IPS-20b (cell line): ENCODE measurements at regions not wholly inside any gene's neighbourhood (a gene's known extent, or its start where the extent isn't known, plus 50 kb on each side); places are given as distances from the start of the nearest gene placed in this dataset.
"Not testable (repeated sequence)": the region's sequence is repeated elsewhere in the genome, so short reads cannot be mapped to it uniquely, and the experiment has no call there.

Source experiments
- H3K27ac ChIP-seq: one replicate; pipeline ENCODE4 v1.5.1; 2013; ENCODE audit warnings: low read length
- H3K27me3 ChIP-seq: 2 replicates; pipeline ENCODE4 v1.6.1; 2013; ENCODE audit warnings: mild to moderate bottlenecking, low read length, inconsistent platforms; ENCODE audit not compliant: insufficient read depth
- H3K36me3 ChIP-seq: 2 replicates; pipeline ENCODE4 v1.6.1; 2013; ENCODE audit warnings: low read depth, mild to moderate bottlenecking, inconsistent platforms, low read length, moderate library complexity; ENCODE audit not compliant: insufficient read depth
- H3K4me1 ChIP-seq: 2 replicates; pipeline ENCODE4 v1.6.1; 2013; ENCODE audit warnings: mild to moderate bottlenecking, control low read depth, inconsistent platforms, low read length, moderate library complexity; ENCODE audit not compliant: insufficient read depth
- H3K4me3 ChIP-seq: 2 replicates; pipeline ENCODE4 v1.5.1; 2013; ENCODE audit warnings: mild to moderate bottlenecking, low read length, inconsistent platforms
- H3K9ac ChIP-seq: 2 replicates; pipeline ENCODE4 v1.6.1; 2013; ENCODE audit warnings: low read depth, mild to moderate bottlenecking, inconsistent platforms, low read length, moderate library complexity
- H3K9me3 ChIP-seq: 2 replicates; pipeline ENCODE4 v1.6.1; 2013; ENCODE audit warnings: mild to moderate bottlenecking, low read depth, low read length, inconsistent platforms; ENCODE audit not compliant: insufficient read depth

GRCh38 chrX:67004451-67004850, 365.6 kb upstream of the EDA2R start:
- H3K4me3 ChIP-seq = no peak overlapping the region
- H3K4me1 ChIP-seq = no peaks in the 10 kb centered on the region
- H3K27me3 ChIP-seq = no peaks in the 10 kb centered on the region

GRCh38 chrX:66994729-66995128, 355.9 kb upstream of the EDA2R start:
- no peaks in the 10 kb centered on the region for H3K27me3 ChIP-seq
- no peak overlapping the region for H3K27ac ChIP-seq
- H3K9me3 ChIP-seq = no peaks in the 10 kb centered on the region; the same call in 1 of the 2 replicates
- H3K9ac ChIP-seq = no peak overlapping the region
- no peaks in the 10 kb centered on the region for H3K36me3 ChIP-seq
- no peak overlapping the region for H3K4me3 ChIP-seq
- H3K4me1 ChIP-seq = no peaks in the 10 kb centered on the region

More at GRCh38 chrX:67004451-67004850, 365.6 kb upstream of the EDA2R start:
- no peaks in the 10 kb centered on the region for H3K9me3 ChIP-seq
- no peaks in the 10 kb centered on the region for H3K36me3 ChIP-seq
- H3K27ac ChIP-seq = no peak overlapping the region
- no peak overlapping the region for H3K9ac ChIP-seq

- not testable (repeated sequence) for H3K27me3 ChIP-seq, H3K9ac ChIP-seq, H3K27ac ChIP-seq, H3K4me1 ChIP-seq, H3K9me3 ChIP-seq, H3K36me3 ChIP-seq, H3K4me3 ChIP-seq
Observed at GRCh38 chrX:66992077-66992476, 353.2 kb upstream of the EDA2R start.

DNA sequence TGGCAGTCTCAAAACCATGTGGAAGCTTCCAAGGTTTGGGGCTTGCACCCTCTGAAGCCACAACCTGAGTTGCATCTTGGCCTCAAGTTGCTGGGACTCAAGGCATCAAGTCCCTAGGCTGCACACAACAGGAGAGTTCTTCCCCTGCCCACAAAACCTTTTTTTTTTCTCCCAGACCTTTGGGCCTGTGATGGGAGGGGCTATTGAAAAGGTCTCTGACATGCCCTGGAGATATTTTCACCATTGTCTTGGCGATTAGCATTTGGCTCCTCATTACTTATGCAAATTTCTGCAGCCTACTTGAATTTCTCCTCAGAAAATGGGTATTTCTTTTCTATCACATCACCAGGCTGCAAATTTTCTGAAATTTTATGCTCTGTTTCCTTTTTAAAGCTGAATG, 349.5 kb upstream of the EDA2R start:
- Histone ChIP-seq H3K9me3 (no peaks in the 10 kb centered on the region; the same call in 1 of the 2 replicates), H3K27ac (no peak overlapping the region), H3K36me3 (no peaks in the 10 kb centered on the region), H3K27me3 (no peaks in the 10 kb centered on the region), H3K9ac (no peak overlapping the region), H3K4me3 (no peak overlapping the region), H3K4me1 (no peaks in the 10 kb centered on the region)

DNA sequence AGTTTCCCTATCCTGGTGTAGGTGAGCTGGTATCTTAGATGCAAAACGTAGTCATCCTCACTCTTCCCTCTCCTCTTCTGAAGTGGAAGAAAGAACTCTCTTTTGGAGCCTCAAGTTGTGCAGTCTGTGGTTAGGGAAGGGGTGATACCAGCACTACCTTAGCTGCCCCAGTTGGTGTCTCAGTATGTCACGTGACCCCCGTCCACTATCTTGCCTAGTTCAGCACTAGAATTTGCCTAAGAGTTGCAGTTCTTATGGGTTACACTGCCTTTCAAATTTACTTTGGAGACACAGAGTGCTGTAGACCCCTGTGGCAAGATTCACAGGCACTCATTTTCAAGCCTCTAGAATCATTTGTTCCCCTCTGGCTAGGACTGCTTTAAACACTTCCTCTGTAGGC, 322.8 kb upstream of the EDA2R start:
- Histone ChIP-seq H3K36me3 (no peaks in the 10 kb centered on the region), H3K9ac (no peak overlapping the region), H3K9me3 (no peaks in the 10 kb centered on the region), H3K27me3 (no peaks in the 10 kb centered on the region), H3K4me1 (no peaks in the 10 kb centered on the region), H3K27ac (no peak overlapping the region), H3K4me3 (no peak overlapping the region)

DNA sequence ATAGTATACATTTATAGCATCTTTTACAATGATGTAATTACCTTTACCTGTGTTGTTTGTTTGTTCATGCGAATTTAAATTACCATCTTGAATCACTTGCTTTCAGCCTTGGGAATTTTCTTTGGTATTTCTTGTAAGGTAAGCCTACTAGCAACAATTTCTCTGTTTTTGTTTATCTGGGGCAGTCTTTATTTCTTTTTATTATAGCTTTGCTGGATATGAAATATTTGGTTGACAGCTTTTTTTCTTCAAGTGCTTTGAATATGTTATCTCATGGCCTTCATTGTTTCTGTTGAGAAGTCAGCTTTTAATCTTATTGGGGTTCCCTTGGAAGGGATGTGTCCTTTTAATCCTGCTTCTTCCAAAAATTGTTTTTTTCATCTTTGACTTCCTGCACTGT, 292.8 kb upstream of the EDA2R start:
- no peaks in the 10 kb centered on the region for H3K4me1 ChIP-seq
- no peak overlapping the region for H3K9ac ChIP-seq
- no peaks in the 10 kb centered on the region for H3K36me3 ChIP-seq
- H3K27ac ChIP-seq = no peak overlapping the region
- H3K9me3 ChIP-seq = no peaks in the 10 kb centered on the region
- H3K4me3 ChIP-seq = no peak overlapping the region
- H3K27me3 ChIP-seq = no peaks in the 10 kb centered on the region

DNA sequence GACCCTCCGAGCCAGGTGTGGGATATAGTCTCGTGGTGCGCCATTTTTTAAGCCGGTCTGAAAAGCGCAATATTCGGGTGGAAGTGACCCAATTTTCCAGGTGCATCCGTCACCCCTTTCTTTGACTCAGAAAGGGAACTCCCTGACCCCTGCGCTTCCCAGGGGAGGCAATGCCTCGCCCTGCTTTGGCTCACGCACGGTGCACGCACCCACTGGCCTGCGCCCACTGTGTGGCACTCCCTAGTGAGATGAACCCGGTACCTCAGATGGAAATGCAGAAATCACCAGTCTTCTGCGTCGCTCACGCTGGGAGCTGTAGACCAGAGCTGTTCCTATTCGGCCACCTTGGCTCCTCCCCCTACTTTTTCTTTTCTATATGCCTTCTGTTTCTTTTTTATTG, 291.6 kb upstream of the EDA2R start:
- not testable (repeated sequence) for H3K36me3 ChIP-seq, H3K27me3 ChIP-seq, H3K9ac ChIP-seq, H3K4me1 ChIP-seq, H3K4me3 ChIP-seq, H3K9me3 ChIP-seq, H3K27ac ChIP-seq

DNA sequence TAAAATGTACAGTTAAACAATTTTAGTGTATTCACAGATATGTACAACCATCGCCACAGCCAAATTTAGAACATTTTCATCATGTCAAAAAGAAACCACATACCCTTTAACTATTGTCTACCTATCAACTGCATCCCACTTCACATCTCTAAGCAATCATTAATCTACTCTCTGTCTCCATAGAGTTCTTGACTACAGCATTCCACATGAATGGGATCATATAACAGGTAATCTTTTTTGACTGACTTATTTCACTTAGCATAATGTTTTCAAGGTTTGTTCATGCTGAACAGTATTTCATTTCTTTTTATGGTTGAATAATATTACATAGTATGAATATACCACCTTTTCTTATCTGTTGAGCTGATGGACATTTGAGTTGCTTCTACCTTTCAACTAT, 281.4 kb upstream of the EDA2R start:
- Histone ChIP-seq H3K27me3 (no peaks in the 10 kb centered on the region), H3K9me3 (no peaks in the 10 kb centered on the region), H3K36me3 (no peaks in the 10 kb centered on the region), H3K4me1 (no peaks in the 10 kb centered on the region), H3K4me3 (no peak overlapping the region), H3K9ac (no peak overlapping the region), H3K27ac (no peak overlapping the region)

GRCh38 chrX:66919280-66919832, 280.5 kb upstream of the EDA2R start:
- Histone ChIP-seq H3K27me3 (no peaks in the 10 kb centered on the region), H3K36me3 (no peaks in the 10 kb centered on the region), H3K9ac (no peak overlapping the region), H3K27ac (no peak overlapping the region), H3K4me3 (no peak overlapping the region), H3K4me1 (no peaks in the 10 kb centered on the region), H3K9me3 (no peaks in the 10 kb centered on the region)

GRCh38 chrX:66918511-66918910, 279.6 kb upstream of the EDA2R start:
- H3K4me1 ChIP-seq = no peaks in the 10 kb centered on the region
- H3K27ac ChIP-seq = no peak overlapping the region

GRCh38 chrX:66915893-66916292, 277.0 kb upstream of the EDA2R start:
- H3K9me3 ChIP-seq = no peaks in the 10 kb centered on the region
- H3K36me3 ChIP-seq = no peaks in the 10 kb centered on the region
- H3K4me1 ChIP-seq = no peaks in the 10 kb centered on the region
- H3K4me3 ChIP-seq = no peak overlapping the region
- H3K27ac ChIP-seq = no peak overlapping the region
- no peak overlapping the region for H3K9ac ChIP-seq
- no peaks in the 10 kb centered on the region for H3K27me3 ChIP-seq

More at GRCh38 chrX:66918511-66918910, 279.6 kb upstream of the EDA2R start:
- no peak overlapping the region for H3K9ac ChIP-seq
- H3K4me3 ChIP-seq = no peak overlapping the region
- H3K9me3 ChIP-seq = no peaks in the 10 kb centered on the region
- H3K36me3 ChIP-seq = no peaks in the 10 kb centered on the region
- no peaks in the 10 kb centered on the region for H3K27me3 ChIP-seq

- Histone ChIP-seq H3K9ac (no peak overlapping the region), H3K36me3 (no peaks in the 10 kb centered on the region), H3K27ac (no peak overlapping the region), H3K4me1 (no peaks in the 10 kb centered on the region), H3K4me3 (no peak overlapping the region), H3K27me3 (no peaks in the 10 kb centered on the region), H3K9me3 (no peaks in the 10 kb centered on the region)
Observed at GRCh38 chrX:66914080-66914479, 275.2 kb upstream of the EDA2R start.

- Histone ChIP-seq H3K4me1 (no peaks in the 10 kb centered on the region), H3K27me3 (no peaks in the 10 kb centered on the region), H3K9me3 (no peaks in the 10 kb centered on the region), H3K9ac (no peak overlapping the region), H3K27ac (no peak overlapping the region), H3K4me3 (no peak overlapping the region), H3K36me3 (no peaks in the 10 kb centered on the region)
Observed at GRCh38 chrX:66912417-66912816, 273.5 kb upstream of the EDA2R start.
